HG02885 (cell line): ENCODE measurements at regions not wholly inside any gene's neighbourhood (a gene's known extent, or its start where the extent isn't known, plus 50 kb on each side); places are given as distances from the start of the nearest gene placed in this dataset.

Experiments used
- ATAC-seq: cut with Tn5 transposase; IDR thresholded peaks from one replicate; pipeline ENCODE4 v1.9.1; 2021; ENCODE audit warnings: mild to moderate bottlenecking; ENCODE audit not compliant: unreplicated experiment, poor library complexity

DNA sequence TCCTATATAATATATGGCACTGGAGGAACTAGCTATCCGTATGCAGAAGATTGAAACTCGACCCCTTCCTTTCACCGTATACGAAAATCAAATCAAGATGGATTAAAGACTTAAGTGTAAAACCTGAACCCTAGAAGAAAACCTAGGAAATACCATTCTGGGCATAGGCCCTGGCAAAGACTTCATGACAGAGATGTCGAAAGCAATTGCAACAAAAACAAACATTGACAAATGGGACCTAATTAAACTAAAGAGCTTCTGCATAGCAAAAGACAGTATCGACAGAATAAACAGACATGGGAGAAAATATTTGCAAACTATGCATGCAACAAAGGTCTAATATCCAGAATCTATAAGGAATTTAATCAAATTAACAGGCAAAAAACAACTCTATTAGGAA is 61.4 kb upstream of the HDAC9 start:
- ATAC-seq, result no peak

GRCh38 chr7:18437101-18437500 is 58.4 kb upstream of the HDAC9 start:
- no peak for ATAC-seq

GRCh38 chr7:18440934-18441333 is 54.6 kb upstream of the HDAC9 start:
- no peak for ATAC-seq

DNA sequence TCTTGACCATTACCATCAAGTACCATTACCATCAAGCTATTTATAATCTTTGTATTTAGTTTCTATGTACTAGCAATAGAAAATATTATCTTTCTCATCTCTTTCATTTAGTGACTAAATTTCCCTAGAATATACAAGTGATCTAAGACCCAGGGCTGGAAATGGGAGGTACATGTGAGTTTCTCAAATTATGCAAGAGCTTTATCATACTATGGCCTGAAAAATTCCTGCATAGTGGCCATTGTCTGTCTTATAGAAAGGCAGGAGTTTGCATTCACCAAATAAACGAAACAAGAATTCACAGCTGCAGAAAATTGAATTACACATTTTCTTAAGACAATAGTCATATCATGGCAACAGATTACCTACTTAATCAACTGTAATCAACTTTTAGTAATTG is 50.7 kb upstream of the HDAC9 start:
- ATAC-seq, result no peak

GRCh38 chr7:18445483-18445882 is 50.1 kb upstream of the HDAC9 start:
- ATAC-seq, result no peak
